B cell (primary cell): ENCODE measurements at regions not wholly inside any gene's neighbourhood (a gene's known extent, or its start where the extent isn't known, plus 50 kb on each side); places are given as distances from the start of the nearest gene placed in this dataset.

Experiments used
- ATAC-seq: fragments of 200-7000 bp; cut with Tn5 transposase; one replicate; pipeline ENCODE4 v1.10.0; 2021; ENCODE audit warnings: low read depth, mild to moderate bottlenecking, moderate number of reproducible peaks, moderate library complexity
- CTCF ChIA-PET: fragments of 350-600 bp; sonication (Branson Sonifier 250); formaldehyde crosslinking; loops from one replicate; lab custom pipeline; 2021; ENCODE audit warnings: antibody characterized with exemption, inconsistent platforms; lab: Charles Lee
- POLR2A ChIA-PET: fragments of 350-600 bp; sonication (Branson Sonifier 250); formaldehyde crosslinking; loops from one replicate; lab custom pipeline; 2021; ENCODE audit warnings: antibody characterized with exemption; lab: Charles Lee
- DNase-seq: peaks from one replicate; pipeline ENCODE4 v3.0.0; 2013
- H2AFZ ChIP-seq: 2 replicates; pipeline ENCODE4 v1.6.1; 2012; ENCODE audit warnings: mild to moderate bottlenecking, low read depth, low read length; ENCODE audit not compliant: insufficient read depth, poor library complexity, severe bottlenecking
- H3K27ac ChIP-seq, 2 donors: 1 replicate in 1 of 2; 2 replicates in 1 of 2; pipeline ENCODE4 v1.5.1; 2012 to 2013; ENCODE audit warnings: low read length in 2 of 2, mild to moderate bottlenecking in 2 of 2, moderate library complexity in 1 of 2
- H3K27me3 ChIP-seq, 4 experiments: fragments of 200-600 bp in 1 of 4; sonication (generic) in 1 of 4; replicated peaks in 1 of 4; 1 replicate in 2 of 4; 2 replicates in 2 of 4; pipeline versions ENCODE4 v1.6.1 to v1.7.0; 2013 to 2016; ENCODE audit warnings: low read length in 3 of 4, mild to moderate bottlenecking in 2 of 4, mixed read lengths in 1 of 4, moderate library complexity in 1 of 4; ENCODE audit not compliant: insufficient read depth in 4 of 4, control insufficient read depth in 3 of 4; ENCODE audit errors: control extremely low read depth in 1 of 4
- H3K36me3 ChIP-seq, 2 experiments: replicated peaks in 1 of 2; 1 replicate in 1 of 2; 2 replicates in 1 of 2; pipeline versions ENCODE4 v1.6.1 to v1.7.1; 2013; ENCODE audit warnings: low read length in 1 of 2; ENCODE audit not compliant: insufficient read depth in 2 of 2, control insufficient read depth in 1 of 2; ENCODE audit errors: control extremely low read depth in 1 of 2, extremely low read depth in 1 of 2
- H3K4me1 ChIP-seq, 2 donors: fragments of 200-600 bp in 1 of 2; sonication (generic) in 1 of 2; 1 replicate in 1 of 2; 2 replicates in 1 of 2; pipeline versions ENCODE4 v1.5.1 to v1.6.1; 2013 to 2017; ENCODE audit warnings: low read length in 2 of 2; ENCODE audit not compliant: control insufficient read depth in 2 of 2, insufficient read depth in 2 of 2
- H3K4me2 ChIP-seq: replicated peaks from 2 replicates; pipeline ENCODE3; 2012; ENCODE audit warnings: mild to moderate bottlenecking, low read depth, low read length; ENCODE audit not compliant: poor library complexity, severe bottlenecking
- H3K4me3 ChIP-seq, 5 experiments: fragments of 200-600 bp in 1 of 5; sonication (generic) in 1 of 5; 1 replicate in 3 of 5; 2 replicates in 2 of 5; pipeline versions ENCODE4 v1.5.1 to v1.7.0; 2011 to 2016; ENCODE audit warnings: low read length in 4 of 5, mild to moderate bottlenecking in 4 of 5, low read depth in 2 of 5, control low read depth in 1 of 5, moderate library complexity in 1 of 5; ENCODE audit not compliant: insufficient read depth in 1 of 5; ENCODE audit errors: control extremely low read depth in 1 of 5, extremely low read depth in 1 of 5
- H3K79me2 ChIP-seq: fragments of 200-600 bp; sonication (generic); one replicate; pipeline ENCODE4 v1.6.0; 2016; ENCODE audit warnings: low read length; ENCODE audit not compliant: control insufficient read depth, insufficient read depth
- H3K9ac ChIP-seq: fragments of 200-600 bp; sonication (generic); 2 replicates; pipeline ENCODE4 v1.6.1; 2017; ENCODE audit warnings: mild to moderate bottlenecking, low read length, moderate library complexity
- H3K9me3 ChIP-seq, 3 donors: one replicate each; pipeline versions ENCODE4 v1.6.1 to v1.7.1; 2013; ENCODE audit warnings: low read length in 2 of 3; ENCODE audit not compliant: control insufficient read depth in 2 of 3, insufficient read depth in 1 of 3; ENCODE audit errors: control extremely low read depth in 1 of 3
- H4K20me1 ChIP-seq: 2 replicates; pipeline ENCODE4 v1.6.0; 2012; ENCODE audit warnings: mild to moderate bottlenecking, low read length; ENCODE audit not compliant: insufficient read depth, control insufficient read depth, poor library complexity, severe bottlenecking
- H3K27ac Mint-ChIP-seq: one replicate; pipeline ENCODE4 v1.8.0; 2021; ENCODE audit warnings: mixed read lengths
- H3K27me3 Mint-ChIP-seq: one replicate; pipeline ENCODE4 v1.8.0; 2021; ENCODE audit warnings: mixed read lengths
- H3K4me1 Mint-ChIP-seq: one replicate; pipeline ENCODE4 v1.8.0; 2021; ENCODE audit warnings: mixed read lengths
- H3K4me3 Mint-ChIP-seq: one replicate; pipeline ENCODE4 v1.8.0; 2021; ENCODE audit warnings: mixed read lengths
- H3K9me3 Mint-ChIP-seq: one replicate; pipeline ENCODE4 v1.8.0; 2022; ENCODE audit warnings: mixed read lengths; ENCODE audit not compliant: insufficient read depth
- EZH2 ChIP-seq: IDR thresholded peaks from 2 replicates; pipeline ENCODE4 v1.6.1; 2012; ENCODE audit warnings: borderline replicate concordance, low read depth, mild to moderate bottlenecking, moderate library complexity, low read length; ENCODE audit not compliant: insufficient read depth, poor library complexity, severe bottlenecking
- WGBS: methylation state at CpG from one replicate; pipeline ENCODE4 v1.1.5; 2013; ENCODE audit warnings: missing lambda C conversion rate; ENCODE audit not compliant: insufficient coverage; 5-methylcytosine and 5-hydroxymethylcytosine counted together
- intact Hi-C: fragments of 100-400 bp; cut with micrococcal nuclease; formaldehyde crosslinking; loops from one replicate; pipeline ENCODE4 v1.10.0; 2022
- TF ChIP-seq, protein P1 (sequence below): fragments of 200-600 bp; IDR thresholded peaks from one replicate; pipeline ENCODE4 v1.8.0; 2022; ENCODE audit warnings: antibody characterized with exemption, mild to moderate bottlenecking

DNA sequence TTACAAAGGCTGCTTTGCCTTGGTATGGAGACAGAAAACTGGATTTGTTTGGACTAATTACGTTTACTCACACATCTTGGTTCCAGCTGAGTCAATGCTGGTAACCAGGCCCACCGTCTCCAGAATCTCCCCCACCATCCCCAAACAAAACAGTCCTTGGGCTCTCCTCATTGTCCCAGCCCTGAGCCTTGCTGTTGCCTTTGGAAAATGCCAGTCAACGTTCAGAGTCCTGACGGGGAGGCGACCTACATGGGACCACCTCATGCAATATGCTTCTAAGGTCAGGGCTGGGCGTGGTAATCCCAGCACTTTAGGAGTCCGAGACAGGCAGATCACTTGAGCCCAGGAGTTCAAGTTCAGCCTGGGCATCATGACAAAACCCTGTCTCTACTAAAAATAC lies 85.2 kb upstream of the IQSEC1 start:
- POLR2A ChIA-PET = no interaction called here
- peaks cover 0 to 7% (median 0%) of the 10 kb centered on the region in 4 experiments for H3K27me3 ChIP-seq
- H3K4me3 ChIP-seq = no peak overlapping the region
- H3K4me1 Mint-ChIP-seq = no peaks in the 10 kb centered on the region
- H3K27me3 Mint-ChIP-seq = peaks cover 2% of the 10 kb centered on the region
- H3K4me1 ChIP-seq = no peaks in the 10 kb centered on the region
- CTCF ChIA-PET = no interaction called here
- no peak overlapping the region for H3K9ac ChIP-seq
- no peak overlapping the region for H3K4me3 Mint-ChIP-seq
- intact Hi-C loops = no loop called here
- 86% methylated on average over 7 of the region's 7 CpGs for WGBS
- H3K27ac ChIP-seq = no peak overlapping the region
- H3K9me3 Mint-ChIP-seq = peaks cover 7% of the 10 kb centered on the region
- no peaks in the 10 kb centered on the region for H4K20me1 ChIP-seq
- H3K36me3 ChIP-seq = no peaks in the 10 kb centered on the region
- TF ChIP-seq EZH2 = no peak
- no peaks in the 10 kb centered on the region for H3K79me2 ChIP-seq
- H3K4me2 ChIP-seq = no peak overlapping the region
- no peak for DNase-seq
- ATAC-seq = no peak
- peaks cover 3 to 12% (median 10%) of the 10 kb centered on the region in 3 donors for H3K9me3 ChIP-seq
- H2AFZ ChIP-seq = no peak overlapping the region
- no peak overlapping the region for H3K27ac Mint-ChIP-seq

DNA sequence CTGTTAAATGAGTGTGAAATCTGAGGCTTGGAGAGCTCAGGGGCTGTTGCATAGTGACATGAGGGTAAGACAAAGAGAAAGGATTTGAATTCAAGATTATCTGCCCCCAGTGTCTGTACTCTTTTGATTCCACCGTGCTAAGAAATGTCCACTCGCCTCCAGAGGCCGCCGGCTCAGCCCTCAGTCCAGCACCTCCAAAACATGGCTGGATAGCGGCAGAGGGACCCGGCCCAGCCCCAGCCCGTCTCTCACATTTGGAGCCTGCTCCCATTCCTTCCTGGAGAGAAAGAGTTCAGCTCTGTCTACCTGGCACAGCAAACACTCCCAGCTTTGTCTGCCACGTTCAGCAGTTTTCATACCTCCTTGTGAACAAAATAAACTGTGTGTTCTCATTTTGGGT lies 84.8 kb upstream of the IQSEC1 start:
- ChIA-PET POLR2A (no interaction called here), CTCF (no interaction called here)
- H3K79me2 ChIP-seq = no peaks in the 10 kb centered on the region
- intact Hi-C loops = no loop called here
- TF ChIP-seq, protein P1, sequence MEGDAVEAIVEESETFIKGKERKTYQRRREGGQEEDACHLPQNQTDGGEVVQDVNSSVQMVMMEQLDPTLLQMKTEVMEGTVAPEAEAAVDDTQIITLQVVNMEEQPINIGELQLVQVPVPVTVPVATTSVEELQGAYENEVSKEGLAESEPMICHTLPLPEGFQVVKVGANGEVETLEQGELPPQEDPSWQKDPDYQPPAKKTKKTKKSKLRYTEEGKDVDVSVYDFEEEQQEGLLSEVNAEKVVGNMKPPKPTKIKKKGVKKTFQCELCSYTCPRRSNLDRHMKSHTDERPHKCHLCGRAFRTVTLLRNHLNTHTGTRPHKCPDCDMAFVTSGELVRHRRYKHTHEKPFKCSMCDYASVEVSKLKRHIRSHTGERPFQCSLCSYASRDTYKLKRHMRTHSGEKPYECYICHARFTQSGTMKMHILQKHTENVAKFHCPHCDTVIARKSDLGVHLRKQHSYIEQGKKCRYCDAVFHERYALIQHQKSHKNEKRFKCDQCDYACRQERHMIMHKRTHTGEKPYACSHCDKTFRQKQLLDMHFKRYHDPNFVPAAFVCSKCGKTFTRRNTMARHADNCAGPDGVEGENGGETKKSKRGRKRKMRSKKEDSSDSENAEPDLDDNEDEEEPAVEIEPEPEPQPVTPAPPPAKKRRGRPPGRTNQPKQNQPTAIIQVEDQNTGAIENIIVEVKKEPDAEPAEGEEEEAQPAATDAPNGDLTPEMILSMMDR = no peak
- TF ChIP-seq EZH2 = no peak
- no peak for ATAC-seq
- no peak overlapping the region for H3K9ac ChIP-seq
- peaks cover 0 to 7% (median 0%) of the 10 kb centered on the region in 4 experiments for H3K27me3 ChIP-seq
- peaks cover 3 to 12% (median 10%) of the 10 kb centered on the region in 3 donors for H3K9me3 ChIP-seq
- Mint-ChIP-seq H3K27ac (no peak overlapping the region), H3K4me3 (no peak overlapping the region), H3K9me3 (peaks cover 7% of the 10 kb centered on the region), H3K27me3 (peaks cover 2% of the 10 kb centered on the region), H3K4me1 (no peaks in the 10 kb centered on the region)
- 80% methylated on average over 7 of the region's 8 CpGs for WGBS
- H3K27ac ChIP-seq = no peak overlapping the region
- H3K4me3 ChIP-seq = no peak overlapping the region
- H4K20me1 ChIP-seq = no peaks in the 10 kb centered on the region
- no peak for DNase-seq
- no peak overlapping the region for H3K4me2 ChIP-seq
- H3K36me3 ChIP-seq = no peaks in the 10 kb centered on the region
- no peak overlapping the region for H2AFZ ChIP-seq
- H3K4me1 ChIP-seq = no peaks in the 10 kb centered on the region
